ENCODE measurements at regions not wholly inside any gene's neighbourhood (a gene's known extent, or its start where the extent isn't known, plus 50 kb on each side); places are given as distances from the start of the nearest gene placed in this dataset.
"Not testable (repeated sequence)": the region's sequence is repeated elsewhere in the genome, so short reads cannot be mapped to it uniquely, and the experiment has no call there.

GRCh38 chr22:34763496-34763895, 302.5 kb upstream of the ISX start:
- no peak for DNase-seq

- no peak for DNase-seq
Observed at GRCh38 chr22:34765115-34765514, 300.8 kb upstream of the ISX start.

- no peak for DNase-seq
Observed at GRCh38 chr22:34769361-34769760, 296.6 kb upstream of the ISX start.

GRCh38 chr22:34776817-34777216, 289.1 kb upstream of the ISX start:
- no peak for DNase-seq

- no peak for DNase-seq
Observed at GRCh38 chr22:34781681-34782080, 284.3 kb upstream of the ISX start.

GRCh38 chr22:34783436-34783835, 282.5 kb upstream of the ISX start:
- no peak for DNase-seq

GRCh38 chr22:34784056-34784455, 281.9 kb upstream of the ISX start:
- no peak for DNase-seq

DNA sequence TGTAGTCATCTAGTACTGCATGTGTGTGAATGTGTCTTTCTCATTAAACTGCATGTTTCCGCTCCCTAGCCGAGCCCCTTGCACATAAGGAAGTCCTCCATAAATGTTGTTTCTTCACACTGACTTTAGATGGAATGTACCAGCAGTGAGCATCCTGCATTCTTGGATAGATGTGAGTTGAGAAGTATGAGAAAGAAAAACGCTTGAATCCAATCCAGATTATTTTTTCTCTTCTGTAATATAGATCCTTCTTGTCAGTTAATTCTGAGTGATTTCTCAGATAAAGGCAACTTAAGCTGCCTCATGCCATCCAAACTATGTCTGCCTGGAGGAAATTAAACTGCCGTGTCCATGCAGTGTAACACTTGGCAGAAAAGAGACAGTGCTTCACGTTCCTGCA, 268.1 kb upstream of the ISX start:
- DNase-seq: no peak

GRCh38 chr22:34798605-34799004, 267.4 kb upstream of the ISX start:
- no peak for DNase-seq

DNA sequence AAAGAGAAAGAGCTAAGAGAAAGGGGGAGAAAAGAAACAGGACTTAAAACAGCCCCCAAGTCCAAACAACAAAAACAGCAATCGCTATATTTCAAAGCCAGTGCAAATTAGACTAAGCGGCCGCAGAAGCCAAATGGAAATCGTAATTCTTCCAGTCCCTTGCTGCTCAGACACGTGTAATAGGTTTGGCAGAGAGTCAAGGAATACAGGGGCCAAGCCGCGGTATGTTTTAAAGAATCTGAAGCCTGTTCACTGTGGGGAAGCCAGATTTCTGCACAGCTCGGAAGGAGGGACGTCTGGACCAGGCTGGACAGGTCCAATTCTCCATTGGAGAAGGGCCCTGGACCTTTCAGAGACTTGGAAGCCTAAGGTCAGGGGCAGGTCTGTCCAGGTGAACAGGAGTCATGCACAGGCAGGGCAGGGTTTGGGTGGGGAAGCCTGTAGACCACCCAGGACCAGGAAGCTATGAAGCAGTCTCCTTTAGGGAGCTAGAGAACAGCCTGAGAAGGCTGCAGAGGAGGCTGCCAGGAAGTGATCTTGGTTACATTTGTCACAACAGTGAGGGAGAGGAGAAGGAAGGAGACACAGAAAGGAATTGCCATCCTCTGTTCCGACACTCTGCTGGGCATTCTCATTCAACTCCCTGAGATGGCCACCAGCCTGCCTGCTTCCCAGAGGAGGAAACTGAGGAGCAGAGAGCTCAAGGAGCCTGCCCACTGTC, 265.5 kb upstream of the ISX start:
- DNase-seq: no peak

- DNase-seq: no peak
Observed at GRCh38 chr22:34801221-34801620, 264.7 kb upstream of the ISX start.

DNA sequence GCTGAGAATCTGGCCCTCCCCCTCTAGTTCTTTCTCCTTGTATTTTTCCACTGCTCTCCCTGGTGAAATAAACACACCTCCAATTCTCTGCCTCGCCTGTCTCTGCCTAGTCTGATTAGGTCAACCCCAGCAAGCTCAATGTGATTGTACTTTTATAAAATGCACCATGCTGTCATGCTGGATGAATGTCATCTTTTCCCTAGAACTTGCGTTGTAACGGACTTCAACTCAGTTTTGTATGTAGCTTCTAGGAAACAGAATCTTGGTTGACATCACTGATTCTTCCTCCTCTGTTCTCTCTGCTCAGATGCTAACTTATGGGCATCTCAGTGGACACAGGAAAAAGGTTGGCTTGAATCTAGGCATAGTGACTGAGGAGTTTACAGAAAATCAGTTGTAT, 261.9 kb upstream of the ISX start:
- DNase-seq: no peak

GRCh38 chr22:34804604-34805003, 261.4 kb upstream of the ISX start:
- no peak for DNase-seq

GRCh38 chr22:34805771-34806170, 260.2 kb upstream of the ISX start:
- no peak for DNase-seq

- no peak for DNase-seq
Observed at GRCh38 chr22:34808618-34809017, 257.3 kb upstream of the ISX start.

GRCh38 chr22:34812631-34813030, 253.3 kb upstream of the ISX start:
- DNase-seq: no peak

DNA sequence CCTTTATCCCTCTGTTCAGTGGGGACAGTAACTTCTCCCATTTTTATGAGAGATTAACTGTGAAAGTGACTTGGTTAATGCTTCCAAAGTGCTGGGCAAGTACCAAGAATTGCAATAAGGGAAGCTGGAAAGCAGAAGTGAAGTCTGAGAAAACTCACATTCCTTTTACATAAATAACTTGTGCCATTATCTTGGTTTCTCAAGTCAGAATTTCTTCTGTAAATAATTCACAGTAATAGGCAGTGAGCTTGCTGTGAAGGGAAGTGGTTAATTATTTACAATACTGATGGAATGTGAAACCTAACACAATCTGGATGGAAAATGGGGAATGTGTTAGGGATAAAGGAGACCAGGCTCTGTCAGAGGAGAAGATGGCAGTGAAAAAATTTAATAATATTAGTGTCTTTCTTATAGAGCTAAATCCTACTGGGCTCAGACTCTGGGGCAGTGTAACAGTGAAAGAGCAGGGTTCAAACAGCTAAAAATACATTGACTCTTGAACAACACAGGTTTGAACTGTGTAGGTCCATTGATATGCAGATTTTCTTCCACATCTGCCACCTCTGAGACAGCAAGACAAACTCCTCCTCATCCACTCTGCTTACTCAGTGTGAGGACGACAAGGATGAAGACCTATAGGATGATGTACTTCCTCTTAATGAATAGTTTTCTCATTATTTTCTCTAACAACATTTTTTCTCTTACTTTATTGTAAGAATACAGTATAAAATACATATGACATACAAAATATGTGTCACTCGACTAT, 251.5 kb upstream of the ISX start:
- no peak for DNase-seq

DNA sequence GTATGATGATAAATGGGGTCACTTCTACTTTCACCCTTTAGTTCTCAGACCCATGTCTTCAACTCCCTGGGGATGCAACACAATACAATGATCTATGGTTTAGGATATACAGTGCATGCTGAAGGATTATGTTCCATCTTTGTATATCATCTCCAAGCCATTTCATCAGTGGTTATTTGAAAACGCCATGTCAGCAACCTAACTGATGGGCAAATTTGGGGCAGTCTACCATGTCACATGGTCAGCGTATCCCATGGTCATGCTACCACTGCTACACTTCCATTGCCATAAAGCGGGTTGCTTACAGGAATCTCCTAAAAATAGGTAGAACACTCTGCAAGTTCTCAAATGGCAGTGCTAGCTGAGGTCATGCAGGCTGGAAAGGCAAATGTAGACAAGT, 236.5 kb upstream of the ISX start:
- DNase-seq: no peak

DNA sequence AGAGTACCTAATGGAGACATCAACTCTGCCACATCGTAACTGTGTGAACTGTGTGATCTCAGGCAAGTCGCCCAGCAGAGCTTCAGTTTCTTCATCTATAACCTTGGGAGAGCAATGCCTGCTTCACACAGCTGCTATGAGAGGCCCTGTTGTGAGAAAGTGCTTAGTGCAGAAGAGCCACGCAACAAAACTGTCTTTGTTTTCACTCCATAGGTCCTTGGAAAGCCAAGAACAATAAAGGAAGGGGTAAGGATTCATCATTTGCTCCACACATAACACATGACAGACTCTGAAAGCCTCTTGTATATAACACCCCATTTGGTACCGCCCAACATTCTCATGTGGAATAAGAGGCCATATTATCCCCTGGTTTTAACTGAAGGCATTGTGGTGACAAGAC, 231.9 kb upstream of the ISX start:
- DNase-seq: no peak

GRCh38 chr22:34834541-34834940, 231.4 kb upstream of the ISX start:
- not testable (repeated sequence) for DNase-seq

- DNase-seq: no peak
Observed at GRCh38 chr22:34841331-34841771, 224.6 kb upstream of the ISX start.

- no peak for DNase-seq
Observed at GRCh38 chr22:34841911-34842310, 224.0 kb upstream of the ISX start.

DNA sequence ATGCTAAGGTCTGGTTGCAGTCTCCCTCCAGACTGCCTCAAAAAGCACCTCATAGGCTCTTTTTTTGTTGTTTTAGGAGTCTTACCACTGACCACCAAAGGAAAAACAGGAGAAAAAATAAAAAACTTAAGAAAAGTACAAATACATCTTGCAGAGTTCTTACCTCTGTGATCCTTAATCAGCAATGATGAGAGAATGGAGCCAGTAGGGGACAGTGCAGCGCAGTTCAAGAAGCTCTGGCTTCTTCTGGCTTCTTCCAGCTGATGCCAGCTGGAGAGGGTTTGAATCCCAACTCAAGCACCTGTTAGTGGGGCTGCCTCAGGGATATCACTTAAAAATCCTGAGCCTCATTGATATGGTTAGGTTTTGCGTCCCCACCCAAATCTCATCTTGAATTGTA, 223.3 kb upstream of the ISX start:
- DNase-seq: no peak

DNA sequence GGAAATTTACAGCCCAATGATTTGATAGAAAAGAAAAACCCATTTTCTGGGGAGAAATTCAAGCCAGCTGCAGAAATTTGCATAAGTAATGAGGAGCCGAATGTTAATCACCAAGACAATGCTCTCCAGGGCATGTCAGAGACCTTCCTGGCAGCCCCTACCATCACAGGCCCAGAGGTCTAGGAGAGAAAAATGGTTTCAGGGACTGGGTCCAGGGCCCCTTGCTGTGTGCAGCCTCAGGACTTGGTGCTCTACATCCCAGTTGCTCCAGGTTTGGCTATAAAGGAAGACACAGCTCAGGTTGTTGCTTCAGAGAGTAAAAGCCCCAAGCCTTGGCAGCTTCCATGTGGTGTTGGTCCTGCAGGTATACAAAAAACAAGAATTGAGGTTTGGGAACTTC, 222.2 kb upstream of the ISX start:
- not testable (repeated sequence) for DNase-seq

DNA sequence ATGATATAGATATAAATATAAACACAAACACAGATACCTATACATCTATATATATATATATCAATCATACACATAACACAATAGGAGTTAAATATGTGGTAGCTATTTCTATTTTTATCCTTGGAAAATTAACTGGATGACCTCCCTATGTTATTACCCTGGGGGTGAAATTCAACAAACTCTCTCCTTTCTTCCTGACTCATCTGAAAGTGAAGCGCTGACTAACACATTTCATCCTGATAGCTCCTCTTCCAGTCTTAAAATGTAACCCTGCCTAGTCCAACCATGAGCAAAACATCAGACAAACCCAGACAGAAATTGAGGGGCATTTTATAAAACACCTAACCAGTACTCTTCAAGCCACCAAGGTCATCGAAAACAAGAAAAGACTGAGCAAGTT, 220.6 kb upstream of the ISX start:
- no peak for DNase-seq

Data from activated CD4-positive, alpha-beta T cell treated with anti-CD3 and anti-CD28 coated beads, Interleukin-2, amount 50 U/mL, for 16 hours (primary cell).